AG20443 (cell line): ENCODE measurements at regions not wholly inside any gene's neighbourhood (a gene's known extent, or its start where the extent isn't known, plus 50 kb on each side); places are given as distances from the start of the nearest gene placed in this dataset.
"Not testable (repeated sequence)": the region's sequence is repeated elsewhere in the genome, so short reads cannot be mapped to it uniquely, and the experiment has no call there.

ENCODE experiments used
- DNase-seq: peaks from one replicate; pipeline ENCODE4 v3.0.0; 2012; ENCODE audit warnings: low spot score, mixed read lengths

- DNase-seq, result no peak
Measured at GRCh38 chr18:52069201-52069600, 270.8 kb upstream of the DCC start.

- DNase-seq, result no peak
Measured at GRCh38 chr18:52070291-52070756, 269.7 kb upstream of the DCC start.

- DNase-seq, result no peak
Measured at GRCh38 chr18:52077251-52077983, 262.6 kb upstream of the DCC start.

- no peak for DNase-seq
Measured at GRCh38 chr18:52082246-52082645, 257.8 kb upstream of the DCC start.

- DNase-seq, result no peak
Measured at GRCh38 chr18:52087140-52087539, 252.9 kb upstream of the DCC start.

GRCh38 chr18:52090005-52090404, 250.0 kb upstream of the DCC start:
- no peak for DNase-seq

GRCh38 chr18:52093171-52093570, 246.8 kb upstream of the DCC start:
- DNase-seq, result no peak

GRCh38 chr18:52118684-52119083, 221.3 kb upstream of the DCC start:
- no peak for DNase-seq

- DNase-seq, result no peak
Measured at GRCh38 chr18:52130624-52131301, 209.2 kb upstream of the DCC start.

GRCh38 chr18:52131845-52132244, 208.2 kb upstream of the DCC start:
- DNase-seq, result no peak

GRCh38 chr18:52136532-52136931, 203.5 kb upstream of the DCC start:
- no peak for DNase-seq

GRCh38 chr18:52140986-52141385, 199.0 kb upstream of the DCC start:
- DNase-seq, result no peak

GRCh38 chr18:52150050-52150449, 189.9 kb upstream of the DCC start:
- DNase-seq, result no peak

GRCh38 chr18:52152036-52152435, 188.0 kb upstream of the DCC start:
- DNase-seq, result no peak

- no peak for DNase-seq
Measured at GRCh38 chr18:52156166-52156565, 183.8 kb upstream of the DCC start.

- peak; percentile 25 for DNase-seq
Measured at GRCh38 chr18:52160636-52161035, 179.4 kb upstream of the DCC start.

GRCh38 chr18:52163478-52163877, 176.5 kb upstream of the DCC start:
- DNase-seq, result no peak

GRCh38 chr18:52168131-52168530, 171.9 kb upstream of the DCC start:
- not testable (repeated sequence) for DNase-seq

GRCh38 chr18:52174220-52174619, 165.8 kb upstream of the DCC start:
- DNase-seq, result no peak

- DNase-seq, result no peak
Measured at GRCh38 chr18:52175406-52175805, 164.6 kb upstream of the DCC start.

GRCh38 chr18:52183107-52183506, 156.9 kb upstream of the DCC start:
- no peak for DNase-seq

- DNase-seq, result no peak
Measured at GRCh38 chr18:52190195-52190594, 149.8 kb upstream of the DCC start.

- no peak for DNase-seq
Measured at GRCh38 chr18:52190631-52191030, 149.4 kb upstream of the DCC start.

- no peak for DNase-seq
Measured at GRCh38 chr18:52200406-52200805, 139.6 kb upstream of the DCC start.
